Activated naive CD8-positive, alpha-beta T cell treated with anti-CD3 and anti-CD28 coated beads, Interleukin-2, amount 50 U/mL, for 24 hours (primary cell): ENCODE measurements at regions not wholly inside any gene's neighbourhood (a gene's known extent, or its start where the extent isn't known, plus 50 kb on each side); places are given as distances from the start of the nearest gene placed in this dataset.

Experiments used
- ATAC-seq: fragments of 150-1000 bp; cut with Tn5 transposase; one replicate; pipeline ENCODE4 v1.10.0; 2021
- DNase-seq: peaks from one replicate; pipeline ENCODE4 v3.0.0; 2021
- H3K27ac Mint-ChIP-seq: one replicate; pipeline ENCODE4 v1.8.0; 2021; ENCODE audit warnings: mild to moderate bottlenecking, mixed read lengths
- H3K27me3 Mint-ChIP-seq: one replicate; pipeline ENCODE4 v1.8.0; 2021; ENCODE audit warnings: mixed read lengths
- H3K36me3 Mint-ChIP-seq: one replicate; pipeline ENCODE4 v1.8.0; 2021; ENCODE audit warnings: low read depth, mixed read lengths
- H3K4me1 Mint-ChIP-seq: one replicate; pipeline ENCODE4 v1.8.0; 2021; ENCODE audit warnings: mixed read lengths
- H3K4me3 Mint-ChIP-seq: one replicate; pipeline ENCODE4 v1.8.0; 2021; ENCODE audit warnings: mild to moderate bottlenecking, moderate library complexity, mixed read lengths
- H3K9me3 Mint-ChIP-seq: one replicate; pipeline ENCODE4 v1.8.0; 2021; ENCODE audit warnings: mixed read lengths

DNA sequence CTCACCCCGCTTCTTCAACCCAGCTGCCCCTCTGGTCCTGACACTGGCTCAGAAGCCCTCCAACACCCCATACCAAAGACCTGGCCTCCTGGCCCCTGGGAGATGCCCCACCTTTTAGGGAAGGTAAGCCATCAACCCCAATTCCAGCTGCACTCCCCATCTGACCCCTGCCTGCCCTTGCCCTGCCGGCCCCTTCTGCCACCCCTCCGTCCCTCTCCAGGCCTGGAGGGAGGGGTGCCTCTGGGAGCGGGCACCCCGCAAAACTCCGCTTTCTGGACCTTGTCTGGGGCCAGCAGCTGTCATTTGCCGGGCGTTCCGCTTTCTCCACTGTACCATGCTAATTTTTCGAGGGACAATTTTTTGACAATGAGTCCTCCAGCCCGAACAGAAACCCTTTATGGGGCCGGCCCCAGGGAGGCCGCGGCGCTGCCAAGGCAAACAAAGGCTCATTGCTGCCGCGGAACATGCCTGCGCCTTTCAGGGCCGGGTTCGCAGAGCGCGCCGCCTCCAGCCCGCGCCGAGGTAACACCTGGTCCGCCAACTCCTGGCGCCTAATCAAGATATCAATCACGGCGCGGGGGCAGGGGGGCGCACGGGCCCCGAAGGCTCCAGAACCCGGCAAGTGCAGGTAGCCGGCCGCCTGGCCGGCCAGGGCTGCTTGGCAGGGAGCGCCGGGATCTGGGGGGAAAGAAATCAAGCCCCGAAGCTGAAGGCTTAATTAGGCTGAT is 96.0 kb downstream of the INHBB start:
- Mint-ChIP-seq H3K4me3 (no peak overlapping the region), H3K36me3 (no peaks in the 10 kb centered on the region), H3K27me3 (peaks cover 46% of the 10 kb centered on the region), H3K9me3 (no peaks in the 10 kb centered on the region), H3K4me1 (peaks cover 7% of the 10 kb centered on the region), H3K27ac (no peak overlapping the region)
- DNase-seq, result no peak
- no peak for ATAC-seq

DNA sequence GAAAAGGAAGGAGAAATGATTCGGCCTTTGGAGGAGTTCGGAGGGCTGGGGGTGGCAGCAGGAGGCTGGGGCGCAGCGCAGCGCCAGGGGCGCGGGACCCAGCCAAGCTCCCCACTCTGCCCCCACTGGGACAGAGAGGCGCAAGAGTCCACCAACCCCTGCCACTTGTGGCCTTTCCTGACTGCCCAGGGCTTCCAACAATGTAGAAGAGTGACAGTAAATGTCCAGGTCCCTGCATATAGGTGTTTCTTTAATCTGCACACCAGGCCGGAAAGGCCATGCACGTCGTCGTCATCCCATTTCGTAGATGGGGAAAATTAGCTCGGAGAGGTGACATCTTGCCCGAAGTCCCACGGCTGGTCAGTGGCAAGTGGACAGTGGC is 96.6 kb downstream of the INHBB start:
- Mint-ChIP-seq H3K4me1 (peaks cover 7% of the 10 kb centered on the region), H3K27me3 (peaks cover 46% of the 10 kb centered on the region), H3K4me3 (peak overlapping the region; percentile 48), H3K36me3 (no peaks in the 10 kb centered on the region), H3K27ac (no peak overlapping the region), H3K9me3 (no peaks in the 10 kb centered on the region)
- DNase-seq (no peak), ATAC-seq (no peak)

DNA sequence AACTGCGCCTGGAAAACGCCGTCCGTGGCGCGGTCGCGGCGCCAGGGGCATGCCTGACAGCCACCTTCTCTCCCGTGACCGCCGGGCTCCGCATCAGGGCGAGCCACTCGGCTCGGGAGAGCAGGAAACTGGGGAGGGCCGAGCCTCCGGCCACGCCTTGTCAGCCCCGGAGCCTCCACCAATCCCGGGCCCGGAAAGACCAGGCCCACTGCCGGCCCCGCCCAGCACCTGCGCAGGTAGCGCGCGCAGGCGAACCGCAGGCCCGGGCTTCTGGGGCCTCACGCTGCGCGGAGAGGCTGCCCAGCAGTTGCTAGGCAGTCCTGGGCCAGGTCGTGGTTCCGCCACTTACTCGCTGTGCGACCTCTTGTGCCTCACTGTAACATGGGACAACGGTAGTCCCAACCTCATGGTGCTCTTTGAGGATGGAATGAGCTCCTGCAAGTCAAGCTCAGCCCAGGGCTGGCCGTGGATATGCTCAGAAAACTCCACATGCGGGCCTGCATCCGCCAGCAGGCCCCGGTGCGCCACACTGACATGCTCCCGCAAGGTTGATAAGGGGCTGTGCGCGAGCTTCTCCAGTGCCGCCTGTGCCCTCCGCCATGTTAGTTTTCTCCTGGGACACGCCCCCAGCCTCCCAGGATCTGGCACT is 97.1 kb downstream of the INHBB start:
- DNase-seq (peak; percentile 21), ATAC-seq (peak; percentile 37)
- Mint-ChIP-seq H3K4me3 (peak overlapping the region; percentile 48), H3K27ac (no peak overlapping the region), H3K9me3 (no peaks in the 10 kb centered on the region), H3K27me3 (peaks cover 46% of the 10 kb centered on the region), H3K4me1 (peaks cover 7% of the 10 kb centered on the region), H3K36me3 (no peaks in the 10 kb centered on the region)

DNA sequence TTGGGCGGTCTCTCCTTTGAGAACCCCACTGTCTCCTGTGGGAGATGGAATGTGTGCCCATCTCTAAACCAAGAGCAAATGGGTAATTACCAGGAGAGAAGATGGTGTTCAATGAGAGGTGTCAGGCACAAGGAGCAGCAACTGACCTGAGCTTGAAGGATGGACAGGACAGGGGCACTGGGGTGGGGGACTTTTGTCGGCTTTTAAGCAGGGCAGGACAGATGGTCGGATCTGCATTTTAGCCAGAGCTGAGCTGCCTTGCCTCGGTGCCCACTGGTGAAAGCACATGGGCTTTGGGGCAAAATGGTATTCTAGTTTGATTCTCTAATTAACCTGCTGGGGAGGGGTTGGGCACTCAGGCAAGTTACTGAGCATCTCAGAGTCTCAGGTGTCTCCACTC is 98.0 kb downstream of the INHBB start:
- DNase-seq (no peak), ATAC-seq (no peak)
- no peak overlapping the region for H3K4me3 Mint-ChIP-seq
- no peaks in the 10 kb centered on the region for H3K9me3 Mint-ChIP-seq
- peaks cover 41% of the 10 kb centered on the region for H3K27me3 Mint-ChIP-seq
- peaks cover 7% of the 10 kb centered on the region for H3K4me1 Mint-ChIP-seq
- H3K36me3 Mint-ChIP-seq, result no peaks in the 10 kb centered on the region
- no peak overlapping the region for H3K27ac Mint-ChIP-seq

DNA sequence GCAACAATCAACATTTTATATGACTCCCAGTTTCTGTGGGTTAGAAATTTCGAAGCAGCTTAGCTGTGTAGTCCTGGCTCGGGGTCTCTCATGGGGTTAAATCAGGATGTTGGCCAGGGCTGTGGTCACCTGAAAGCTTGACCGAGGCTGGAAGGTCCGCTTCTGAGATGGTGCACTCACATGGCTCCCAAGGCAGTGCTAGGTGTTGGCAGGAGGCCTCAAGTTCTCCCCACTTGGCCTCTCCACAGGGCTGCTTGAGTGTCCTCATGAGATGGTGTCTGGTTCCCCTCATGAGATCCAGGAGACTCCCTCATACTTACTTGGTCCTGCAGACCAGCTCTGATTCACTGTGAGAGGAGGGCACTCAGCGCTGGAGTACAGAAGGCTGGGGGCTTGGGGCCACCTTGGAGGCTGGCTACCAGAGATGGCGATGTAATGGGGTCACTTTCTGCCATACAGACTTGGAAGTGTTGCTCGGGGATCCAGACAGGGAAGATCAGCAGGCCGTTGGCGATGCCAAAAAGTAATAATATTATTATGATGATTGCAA is 98.8 kb downstream of the INHBB start:
- H3K4me3 Mint-ChIP-seq, result no peak overlapping the region
- H3K4me1 Mint-ChIP-seq, result peaks cover 7% of the 10 kb centered on the region
- no peaks in the 10 kb centered on the region for H3K9me3 Mint-ChIP-seq
- ATAC-seq (no peak), DNase-seq (no peak)
- H3K27me3 Mint-ChIP-seq, result peaks cover 38% of the 10 kb centered on the region
- H3K36me3 Mint-ChIP-seq, result no peaks in the 10 kb centered on the region
- H3K27ac Mint-ChIP-seq, result no peak overlapping the region

DNA sequence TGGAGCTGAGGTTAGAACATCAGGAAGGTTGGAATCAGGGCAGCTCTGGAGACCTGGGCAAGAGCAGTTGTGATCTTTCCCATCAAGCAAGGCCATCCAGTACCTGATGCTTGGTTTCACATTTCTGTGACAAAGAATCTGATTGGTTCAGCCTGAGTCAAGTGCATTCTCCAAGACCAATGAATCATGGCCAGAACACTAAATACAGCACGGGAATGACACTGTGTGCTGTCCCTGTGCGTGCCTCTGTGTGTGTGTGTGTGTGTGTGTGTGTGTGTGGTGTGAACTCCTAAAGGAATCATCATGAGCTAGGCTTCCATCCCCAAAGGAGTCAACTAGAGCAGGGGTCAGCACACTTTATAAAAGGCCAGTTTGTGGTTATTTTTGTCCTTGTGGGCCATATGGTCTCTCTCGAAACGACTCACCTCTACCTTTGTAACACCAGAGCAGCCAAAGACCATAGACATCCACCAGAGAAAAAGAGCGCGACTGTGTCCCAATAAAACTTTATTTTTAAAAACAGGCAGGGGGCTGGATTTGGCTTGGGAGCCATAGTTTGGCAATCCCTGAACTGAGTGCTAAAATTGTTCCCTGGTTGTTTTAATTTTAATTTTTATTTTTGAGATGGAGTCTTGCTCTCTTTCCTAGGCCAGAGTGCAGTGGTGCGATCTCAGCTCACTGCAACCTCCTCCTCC is 99.7 kb downstream of the INHBB start:
- H3K9me3 Mint-ChIP-seq, result no peaks in the 10 kb centered on the region
- no peak for ATAC-seq
- H3K27me3 Mint-ChIP-seq, result peaks cover 34% of the 10 kb centered on the region
- H3K36me3 Mint-ChIP-seq, result no peaks in the 10 kb centered on the region
- peaks cover 7% of the 10 kb centered on the region for H3K4me1 Mint-ChIP-seq
- no peak for DNase-seq
- H3K4me3 Mint-ChIP-seq, result no peak overlapping the region
- H3K27ac Mint-ChIP-seq, result no peak overlapping the region

DNA sequence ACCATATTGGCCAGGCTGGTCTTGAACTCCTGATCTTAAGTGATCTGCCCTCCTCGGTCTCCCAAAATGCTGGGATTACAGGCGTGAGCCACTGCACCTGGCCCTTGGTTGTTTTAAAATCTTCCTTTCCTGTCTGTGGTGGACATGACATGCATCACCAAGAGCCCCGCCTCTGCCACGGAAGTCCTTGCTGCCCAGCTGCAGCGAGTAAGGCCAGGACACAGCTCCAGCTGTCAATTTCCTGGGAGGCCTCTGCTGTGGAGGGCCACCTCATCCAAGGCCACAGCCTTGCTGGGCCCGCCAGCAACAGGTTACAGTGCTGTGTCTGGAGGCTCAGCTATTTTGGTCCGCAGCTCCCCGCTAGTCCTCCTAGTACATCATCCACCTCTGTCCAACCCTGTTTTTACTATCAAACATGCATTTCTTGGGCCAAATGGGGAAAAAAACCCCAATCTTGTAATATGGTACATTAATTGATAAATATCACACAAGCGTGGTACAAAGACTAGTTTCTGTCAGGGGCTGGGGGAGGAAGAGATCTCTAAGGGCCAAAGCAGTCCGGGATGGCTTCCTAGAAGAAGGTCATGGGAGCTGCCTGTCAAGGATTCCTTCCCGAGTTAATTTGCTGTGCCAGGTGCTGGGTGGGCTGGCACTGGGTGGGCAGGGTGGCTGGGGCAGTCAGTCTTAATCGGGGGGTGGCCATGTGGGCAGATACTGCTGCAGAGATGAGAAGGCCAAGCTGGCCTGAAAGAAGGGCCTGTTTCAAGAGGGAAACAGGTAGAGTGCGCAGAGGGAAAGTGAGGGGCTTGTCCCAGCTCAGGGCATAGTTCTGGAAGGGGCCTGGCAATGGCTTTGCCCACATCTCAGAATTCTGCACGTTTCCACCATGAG is 100.5 kb downstream of the INHBB start:
- Mint-ChIP-seq H3K4me3 (no peak overlapping the region), H3K4me1 (peaks cover 7% of the 10 kb centered on the region), H3K36me3 (no peaks in the 10 kb centered on the region), H3K9me3 (no peaks in the 10 kb centered on the region), H3K27me3 (peaks cover 26% of the 10 kb centered on the region), H3K27ac (no peak overlapping the region)
- DNase-seq, result no peak
- ATAC-seq, result no peak

DNA sequence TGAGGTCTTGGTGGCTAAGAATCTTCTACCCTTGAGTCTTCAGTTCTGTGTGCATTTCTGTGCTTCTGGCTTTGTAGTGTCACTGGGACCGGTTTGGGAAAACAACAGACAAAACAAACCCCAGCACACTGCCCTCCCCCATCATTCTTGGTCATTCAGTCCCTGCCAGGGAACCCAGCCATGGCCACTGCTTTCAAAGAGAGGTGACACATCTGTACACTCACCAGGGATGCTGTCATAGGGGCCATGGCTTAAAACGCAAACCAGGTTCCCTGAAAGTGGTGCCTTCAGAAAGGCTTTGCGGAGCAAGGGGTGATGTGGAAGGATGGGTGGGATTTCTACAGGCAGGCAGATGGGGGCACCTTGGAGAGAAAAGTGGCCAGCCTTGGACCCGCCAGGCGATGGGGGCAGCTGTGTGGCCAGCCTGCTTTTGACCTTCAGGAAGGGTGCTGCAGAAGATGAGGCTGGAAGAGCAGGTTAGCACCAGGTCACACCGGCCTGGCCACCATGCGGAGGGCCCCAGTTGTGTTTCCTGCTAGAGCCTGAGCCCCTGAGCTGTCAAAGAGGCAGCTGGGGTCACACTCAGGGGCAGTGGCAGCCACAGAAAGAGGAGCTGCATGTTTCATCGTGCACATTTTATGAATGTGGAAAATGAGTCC is 101.3 kb downstream of the INHBB start:
- Mint-ChIP-seq H3K9me3 (no peaks in the 10 kb centered on the region), H3K4me3 (no peak overlapping the region), H3K36me3 (no peaks in the 10 kb centered on the region), H3K27me3 (peaks cover 21% of the 10 kb centered on the region), H3K27ac (no peak overlapping the region), H3K4me1 (peaks cover 6% of the 10 kb centered on the region)
- DNase-seq (no peak), ATAC-seq (no peak)

DNA sequence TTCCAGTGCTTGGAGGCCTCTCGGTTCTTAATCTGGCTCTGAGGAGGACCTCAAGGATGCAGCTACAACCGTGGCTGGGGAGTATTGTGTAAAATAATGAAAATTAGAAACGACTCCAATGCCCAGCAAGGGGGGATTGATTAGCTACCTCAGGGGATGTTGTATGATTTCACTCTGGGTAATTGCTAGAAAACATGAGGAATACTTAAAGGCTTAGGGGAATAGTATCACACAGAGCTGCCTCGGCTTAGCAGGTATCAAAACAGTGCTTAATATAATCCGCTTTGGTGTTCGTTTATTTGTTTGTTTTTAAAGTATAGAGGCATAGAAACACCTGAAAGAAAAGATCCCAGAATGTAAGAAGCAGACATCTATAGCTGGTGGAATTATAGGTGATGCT is 102.5 kb downstream of the INHBB start:
- Mint-ChIP-seq H3K9me3 (no peaks in the 10 kb centered on the region), H3K27me3 (peaks cover 11% of the 10 kb centered on the region), H3K36me3 (no peaks in the 10 kb centered on the region), H3K4me1 (no peaks in the 10 kb centered on the region), H3K27ac (no peak overlapping the region), H3K4me3 (no peak overlapping the region)
- ATAC-seq (no peak), DNase-seq (no peak)

DNA sequence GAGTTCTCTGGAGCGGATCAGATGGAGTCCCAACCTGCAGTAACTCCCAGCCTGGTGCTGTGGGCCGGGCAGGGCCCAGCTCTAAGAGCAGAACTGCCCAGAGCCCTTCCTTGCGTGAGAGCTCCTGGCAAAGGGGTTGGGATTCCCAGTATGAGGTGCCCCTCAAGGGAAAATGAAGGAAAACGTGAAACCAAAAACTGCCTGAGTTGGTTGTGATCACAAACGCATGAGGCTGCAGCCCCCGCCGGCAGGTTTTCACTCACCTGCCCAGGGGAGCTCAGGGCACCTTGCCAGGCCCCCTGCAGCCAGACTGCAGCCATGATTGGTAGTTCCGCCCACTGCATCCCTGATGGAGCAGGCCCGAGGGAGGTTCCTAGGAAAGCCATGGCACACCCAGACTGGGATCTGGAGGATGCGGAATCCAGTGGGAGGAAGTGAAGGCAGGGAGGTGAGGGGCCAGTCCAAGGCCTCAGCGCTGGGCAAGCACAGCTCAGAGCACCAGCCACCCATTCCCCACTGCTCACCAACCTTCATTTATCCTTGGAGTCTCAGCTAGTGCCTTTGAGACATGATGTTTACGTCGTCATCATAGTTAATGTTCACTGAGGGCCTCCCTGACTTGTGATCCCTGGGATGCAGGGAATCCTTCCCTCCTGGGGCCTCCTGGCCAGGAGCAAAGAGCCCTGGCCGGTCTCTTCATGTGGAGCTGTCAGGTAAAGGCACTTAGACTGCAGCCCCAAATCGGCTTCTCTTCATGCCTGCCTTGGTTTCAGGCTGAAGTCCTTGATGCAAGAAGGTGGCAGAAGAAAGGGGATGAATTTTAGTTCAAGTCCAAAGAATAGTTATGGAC is 103.2 kb downstream of the INHBB start:
- DNase-seq (no peak), ATAC-seq (no peak)
- no peak overlapping the region for H3K27ac Mint-ChIP-seq
- peaks cover 5% of the 10 kb centered on the region for H3K27me3 Mint-ChIP-seq
- H3K9me3 Mint-ChIP-seq, result no peaks in the 10 kb centered on the region
- H3K4me1 Mint-ChIP-seq, result no peaks in the 10 kb centered on the region
- no peaks in the 10 kb centered on the region for H3K36me3 Mint-ChIP-seq
- H3K4me3 Mint-ChIP-seq, result no peak overlapping the region

DNA sequence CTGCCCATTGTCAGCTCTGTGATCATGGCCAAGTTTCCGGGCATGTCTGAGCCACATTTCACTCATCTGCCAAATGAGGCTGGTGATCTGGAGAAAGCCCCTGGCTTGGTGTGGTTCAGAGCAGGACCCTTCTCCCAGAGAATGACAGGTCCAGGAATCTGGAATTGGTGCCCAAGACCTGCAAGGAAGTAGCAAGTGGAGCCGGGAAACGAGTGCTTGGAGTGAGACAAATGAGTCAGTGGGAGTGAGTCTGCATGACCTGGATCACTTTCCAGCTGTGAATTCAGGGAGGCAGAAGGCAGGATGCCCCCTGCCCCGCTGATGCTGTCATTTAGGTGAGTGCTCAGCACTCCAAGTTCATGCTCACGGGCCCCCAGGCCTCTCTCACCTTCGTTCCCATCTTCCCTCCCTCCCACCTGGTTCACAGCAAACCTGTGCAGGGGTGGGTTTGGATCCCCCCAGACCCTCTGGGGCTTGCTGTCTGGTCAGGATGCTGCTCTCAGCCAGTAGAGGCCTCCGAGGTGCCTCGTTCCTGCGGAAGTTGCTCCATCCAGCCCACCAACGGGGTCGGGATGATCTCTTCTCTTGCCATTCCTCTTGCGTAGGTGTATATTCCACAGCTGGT is 104.4 kb downstream of the INHBB start:
- H3K27ac Mint-ChIP-seq, result no peak overlapping the region
- no peaks in the 10 kb centered on the region for H3K27me3 Mint-ChIP-seq
- ATAC-seq (no peak), DNase-seq (no peak)
- no peaks in the 10 kb centered on the region for H3K9me3 Mint-ChIP-seq
- H3K36me3 Mint-ChIP-seq, result no peaks in the 10 kb centered on the region
- H3K4me3 Mint-ChIP-seq, result no peak overlapping the region
- H3K4me1 Mint-ChIP-seq, result no peaks in the 10 kb centered on the region

DNA sequence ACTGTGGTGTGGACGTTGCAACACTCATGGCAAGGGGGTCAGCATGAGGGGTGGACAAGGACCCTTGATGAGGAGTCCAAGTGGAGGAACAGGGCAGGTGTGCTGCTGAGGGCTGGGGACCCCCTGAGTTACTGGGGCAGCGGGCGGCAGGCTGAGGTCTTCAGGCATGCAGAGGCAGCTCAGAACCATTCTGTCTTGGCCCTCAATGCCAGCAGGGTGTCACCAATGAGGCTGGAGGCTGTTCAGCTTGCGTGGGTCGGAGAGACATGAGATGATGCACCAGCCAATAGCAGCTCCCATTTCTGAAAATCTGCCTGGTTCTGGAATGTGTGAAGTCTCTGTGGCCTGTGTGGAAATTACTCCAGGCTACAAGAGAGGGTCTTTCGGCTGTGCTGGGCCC is 105.4 kb downstream of the INHBB start:
- Mint-ChIP-seq H3K36me3 (no peaks in the 10 kb centered on the region), H3K27ac (no peak overlapping the region), H3K9me3 (no peaks in the 10 kb centered on the region), H3K27me3 (no peaks in the 10 kb centered on the region), H3K4me3 (no peak overlapping the region), H3K4me1 (no peaks in the 10 kb centered on the region)
- ATAC-seq (no peak), DNase-seq (no peak)

DNA sequence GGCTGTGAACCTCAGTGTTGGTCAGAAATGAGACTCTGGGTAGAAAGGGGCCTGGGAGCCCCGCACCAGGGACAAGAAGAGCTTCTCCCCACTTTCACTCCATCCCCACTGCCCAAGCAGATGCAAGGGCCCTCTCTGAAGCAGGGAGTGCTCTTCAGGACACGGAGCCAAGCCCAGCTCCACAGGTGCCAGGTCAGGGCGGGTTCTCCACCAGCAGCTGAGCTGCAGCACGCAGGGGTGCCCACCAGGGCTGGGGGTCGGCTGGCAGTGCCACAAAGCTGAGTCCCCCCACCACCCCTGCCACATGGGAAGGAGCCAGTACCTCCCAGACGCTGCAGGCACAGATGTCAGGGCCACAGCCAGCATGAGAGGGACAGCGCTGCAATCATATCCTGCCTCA is 106.2 kb downstream of the INHBB start:
- no peaks in the 10 kb centered on the region for H3K36me3 Mint-ChIP-seq
- no peaks in the 10 kb centered on the region for H3K27me3 Mint-ChIP-seq
- no peak overlapping the region for H3K27ac Mint-ChIP-seq
- H3K9me3 Mint-ChIP-seq, result peaks cover 3% of the 10 kb centered on the region
- no peaks in the 10 kb centered on the region for H3K4me1 Mint-ChIP-seq
- no peak for DNase-seq
- H3K4me3 Mint-ChIP-seq, result no peak overlapping the region
- ATAC-seq, result no peak
